ENCODE measurements at regions not wholly inside any gene's neighbourhood (a gene's known extent, or its start where the extent isn't known, plus 50 kb on each side); places are given as distances from the start of the nearest gene placed in this dataset.

GRCh38 chr13:70448820-70449219 lies 340.6 kb upstream of the KLHL1 start:
- no peak overlapping the region for H3K9ac ChIP-seq (ENCODE audit: extremely low read depth, low read length, poor library complexity, severe bottlenecking)
- H3K27me3 ChIP-seq (ENCODE audit: control insufficient read depth, insufficient read depth, low read length, poor library complexity, severe bottlenecking), result no peaks in the 10 kb centered on the region
- H3K36me3 ChIP-seq (ENCODE audit: control insufficient read depth, insufficient read depth, low read length), result no peaks in the 10 kb centered on the region
- H3K4me1 ChIP-seq (ENCODE audit: control insufficient read depth, insufficient read depth, low read length), result no peaks in the 10 kb centered on the region
- H3K9me3 Mint-ChIP-seq, result no peaks in the 10 kb centered on the region
- H3K27ac ChIP-seq (ENCODE audit: low read depth, low read length), result no peak overlapping the region
- no peaks in the 10 kb centered on the region for H3K9me3 ChIP-seq (ENCODE audit: control insufficient read depth, low read length)
- no peak overlapping the region for H3K27ac Mint-ChIP-seq
- WGBS, 2 experiments (ENCODE audit: insufficient coverage in 1 of 2, insufficient read length in 1 of 2), result 90 to 100% methylated on average over 1 to 2 of the region's 2 CpGs
- H3K36me3 Mint-ChIP-seq (ENCODE audit: low read depth), result no peaks in the 10 kb centered on the region
- no peak overlapping the region for H3K4me3 Mint-ChIP-seq
- no peaks in the 10 kb centered on the region for H3K4me1 Mint-ChIP-seq
- no peak for DNase-seq
- no peak overlapping the region for H3K4me3 ChIP-seq (ENCODE audit: low read length)
- no peaks in the 10 kb centered on the region for H3K27me3 Mint-ChIP-seq (ENCODE audit: insufficient read depth)
- TF ChIP-seq CTCF (conservative IDR thresholded peaks at IDR 0.05), result no peak

GRCh38 chr13:70432276-70432805 lies 324.1 kb upstream of the KLHL1 start:
- H3K9me3 Mint-ChIP-seq, result no peaks in the 10 kb centered on the region
- 54% methylated on average over 2 of the region's 2 CpGs; no CpG with 5 or more reads in 1 of the 2 experiments for WGBS, 2 experiments (ENCODE audit: insufficient coverage in 1 of 2, insufficient read length in 1 of 2)
- H3K27ac ChIP-seq (ENCODE audit: low read depth, low read length), result no peak overlapping the region
- H3K36me3 ChIP-seq (ENCODE audit: control insufficient read depth, insufficient read depth, low read length), result no peaks in the 10 kb centered on the region
- H3K4me3 ChIP-seq (ENCODE audit: low read length), result no peak overlapping the region
- no peaks in the 10 kb centered on the region for H3K27me3 Mint-ChIP-seq (ENCODE audit: insufficient read depth)
- H3K27ac Mint-ChIP-seq, result peak overlapping the region; percentile 84
- H3K36me3 Mint-ChIP-seq (ENCODE audit: low read depth), result no peaks in the 10 kb centered on the region
- DNase-seq, result peak; percentile 51
- H3K9ac ChIP-seq (ENCODE audit: extremely low read depth, low read length, poor library complexity, severe bottlenecking), result no peak overlapping the region
- peaks cover 4% of the 10 kb centered on the region for H3K4me1 ChIP-seq (ENCODE audit: control insufficient read depth, insufficient read depth, low read length)
- no peak overlapping the region for H3K4me3 Mint-ChIP-seq
- no peaks in the 10 kb centered on the region for H3K9me3 ChIP-seq (ENCODE audit: control insufficient read depth, low read length)
- peaks cover 14% of the 10 kb centered on the region for H3K4me1 Mint-ChIP-seq
- no peak for TF ChIP-seq CTCF (conservative IDR thresholded peaks at IDR 0.05)
- H3K27me3 ChIP-seq (ENCODE audit: control insufficient read depth, insufficient read depth, low read length, poor library complexity, severe bottlenecking), result no peaks in the 10 kb centered on the region

GRCh38 chr13:70430256-70430655 lies 322.0 kb upstream of the KLHL1 start:
- H3K4me1 ChIP-seq (ENCODE audit: control insufficient read depth, insufficient read depth, low read length), result peaks cover 4% of the 10 kb centered on the region
- no peaks in the 10 kb centered on the region for H3K9me3 Mint-ChIP-seq
- H3K36me3 ChIP-seq (ENCODE audit: control insufficient read depth, insufficient read depth, low read length), result no peaks in the 10 kb centered on the region
- no peak for DNase-seq
- H3K27me3 Mint-ChIP-seq (ENCODE audit: insufficient read depth), result no peaks in the 10 kb centered on the region
- no peak overlapping the region for H3K4me3 Mint-ChIP-seq
- H3K9me3 ChIP-seq (ENCODE audit: control insufficient read depth, low read length), result no peaks in the 10 kb centered on the region
- no peaks in the 10 kb centered on the region for H3K27me3 ChIP-seq (ENCODE audit: control insufficient read depth, insufficient read depth, low read length, poor library complexity, severe bottlenecking)
- H3K4me3 ChIP-seq (ENCODE audit: low read length), result no peak overlapping the region
- H3K4me1 Mint-ChIP-seq, result peaks cover 14% of the 10 kb centered on the region
- no peak overlapping the region for H3K27ac Mint-ChIP-seq
- H3K27ac ChIP-seq (ENCODE audit: low read depth, low read length), result no peak overlapping the region
- H3K36me3 Mint-ChIP-seq (ENCODE audit: low read depth), result no peaks in the 10 kb centered on the region
- TF ChIP-seq CTCF (conservative IDR thresholded peaks at IDR 0.05), result no peak
- no peak overlapping the region for H3K9ac ChIP-seq (ENCODE audit: extremely low read depth, low read length, poor library complexity, severe bottlenecking)

All from endodermal cell (in vitro differentiated cells).